T-helper 9 cell (primary cell): ENCODE measurements at regions not wholly inside any gene's neighbourhood (a gene's known extent, or its start where the extent isn't known, plus 50 kb on each side); places are given as distances from the start of the nearest gene placed in this dataset.
"Not testable (repeated sequence)": the region's sequence is repeated elsewhere in the genome, so short reads cannot be mapped to it uniquely, and the experiment has no call there.

Source experiments
- DNase-seq: peaks from one replicate; pipeline ENCODE4 v3.0.0-alpha.2; 2020

- no peak for DNase-seq
These were observed 192.8 kb upstream of the ZNF521 start for GRCh38 chr18:25544546-25545287.

GRCh38 chr18:25538175-25538922 lies 186.4 kb upstream of the ZNF521 start:
- no peak for DNase-seq

GRCh38 chr18:25535495-25535894 lies 183.5 kb upstream of the ZNF521 start:
- DNase-seq = no peak

DNA sequence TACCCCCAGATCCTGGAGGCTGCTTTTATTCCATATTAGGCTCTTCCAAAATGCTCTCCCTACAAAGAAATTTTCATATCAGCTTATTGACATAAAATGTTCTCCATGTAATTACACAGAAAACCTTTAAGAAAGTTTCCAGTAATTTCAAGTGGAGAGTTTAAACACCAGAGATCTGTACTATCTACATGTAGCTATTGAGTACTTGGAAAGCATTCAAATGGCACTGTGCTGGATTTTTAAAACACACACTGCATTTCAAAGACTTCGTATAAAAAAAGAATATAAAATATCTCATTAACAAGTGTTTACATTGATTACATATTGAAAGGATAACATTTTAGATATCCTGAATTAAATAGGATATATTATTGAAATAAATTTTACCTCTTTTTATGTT lies 182.4 kb upstream of the ZNF521 start:
- DNase-seq = no peak

- no peak for DNase-seq
These were observed 181.3 kb upstream of the ZNF521 start for GRCh38 chr18:25533218-25533617.

- no peak for DNase-seq
These were observed 179.2 kb upstream of the ZNF521 start for GRCh38 chr18:25531207-25531606.

GRCh38 chr18:25525789-25526188 lies 173.8 kb upstream of the ZNF521 start:
- DNase-seq = not testable (repeated sequence)

DNA sequence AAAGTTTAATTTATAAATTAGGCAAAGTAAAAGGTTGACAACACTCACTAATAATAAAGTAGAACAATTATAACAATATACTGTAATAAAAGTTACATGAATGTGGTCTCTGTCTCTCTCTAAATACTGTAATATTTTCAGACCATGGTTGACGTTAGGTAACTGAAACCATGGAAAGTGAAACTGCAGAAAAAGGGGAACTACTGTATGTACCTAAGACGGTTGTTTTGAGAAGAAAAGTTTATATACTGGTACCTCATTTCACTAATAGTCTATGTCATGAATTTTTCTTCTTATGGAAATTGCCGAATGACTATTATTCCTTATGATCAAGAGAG lies 166.7 kb upstream of the ZNF521 start:
- no peak for DNase-seq

GRCh38 chr18:25517881-25518715 lies 166.1 kb upstream of the ZNF521 start:
- DNase-seq = no peak

- no peak for DNase-seq
These were observed 165.0 kb upstream of the ZNF521 start for GRCh38 chr18:25516747-25517498.

DNA sequence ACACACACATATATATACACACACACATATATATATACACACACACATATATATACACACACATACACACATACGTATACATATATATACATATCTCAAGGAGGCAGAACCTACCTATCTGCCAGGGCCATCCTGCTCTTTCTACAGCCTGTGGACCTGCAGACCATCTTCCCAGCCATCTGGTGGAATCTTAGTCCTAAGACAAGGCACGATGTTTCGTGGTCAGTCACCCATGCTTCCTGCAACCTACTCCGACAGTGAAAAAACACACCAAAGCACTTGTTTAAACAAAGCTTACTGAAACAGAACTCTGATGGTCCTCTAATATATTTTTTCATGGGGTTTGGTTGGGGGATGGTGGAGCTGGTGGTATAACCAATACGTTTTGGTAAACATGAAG lies 164.2 kb upstream of the ZNF521 start:
- DNase-seq = no peak

DNA sequence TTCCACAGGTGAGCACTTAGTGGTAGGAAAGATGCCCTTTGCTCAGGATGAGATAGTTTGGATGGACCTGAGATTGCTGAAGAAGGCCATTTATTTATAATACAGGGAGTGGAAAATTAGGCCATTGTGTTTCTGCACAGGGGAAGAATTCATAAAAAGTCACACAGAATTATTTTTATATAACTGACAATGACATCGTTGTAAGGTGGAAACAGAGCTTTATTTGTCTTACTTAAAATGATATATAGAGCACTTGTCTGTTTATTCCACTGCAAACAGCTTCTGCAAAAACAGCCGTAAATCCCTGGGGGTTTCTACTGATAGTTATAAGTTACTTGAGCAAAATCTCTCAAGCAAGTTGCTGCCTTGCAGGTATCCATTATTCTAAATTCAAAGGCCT lies 158.1 kb upstream of the ZNF521 start:
- DNase-seq = no peak

- no peak for DNase-seq
These were observed 151.7 kb upstream of the ZNF521 start for GRCh38 chr18:25503567-25504081.

GRCh38 chr18:25497151-25497794 lies 145.3 kb upstream of the ZNF521 start:
- DNase-seq = no peak

- DNase-seq = no peak
These were observed 144.6 kb upstream of the ZNF521 start for GRCh38 chr18:25496544-25496943.

GRCh38 chr18:25495606-25496005 lies 143.6 kb upstream of the ZNF521 start:
- no peak for DNase-seq

- no peak for DNase-seq
These were observed 142.9 kb upstream of the ZNF521 start for GRCh38 chr18:25494888-25495287.

DNA sequence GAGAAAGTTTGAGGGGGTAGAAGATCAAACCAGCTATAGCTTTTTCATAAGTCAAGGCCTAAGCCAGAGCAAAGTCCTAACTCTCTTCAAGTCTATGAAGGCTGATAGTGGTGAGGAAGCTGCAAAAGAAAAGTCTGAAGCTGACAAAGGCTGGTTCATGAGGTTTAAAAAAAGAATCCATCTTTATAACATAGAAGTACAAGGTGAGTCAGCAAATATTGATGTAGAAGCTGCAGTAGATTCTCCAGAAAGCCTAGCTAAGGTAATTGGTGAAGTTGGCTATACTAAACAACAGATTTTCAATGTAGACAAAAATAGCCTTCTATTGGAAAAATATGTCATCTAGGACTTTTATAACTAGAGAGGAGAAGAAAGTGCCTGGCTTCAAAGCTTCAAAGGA lies 141.4 kb upstream of the ZNF521 start:
- DNase-seq = no peak

- no peak for DNase-seq
These were observed 138.3 kb upstream of the ZNF521 start for GRCh38 chr18:25490316-25490715.

DNA sequence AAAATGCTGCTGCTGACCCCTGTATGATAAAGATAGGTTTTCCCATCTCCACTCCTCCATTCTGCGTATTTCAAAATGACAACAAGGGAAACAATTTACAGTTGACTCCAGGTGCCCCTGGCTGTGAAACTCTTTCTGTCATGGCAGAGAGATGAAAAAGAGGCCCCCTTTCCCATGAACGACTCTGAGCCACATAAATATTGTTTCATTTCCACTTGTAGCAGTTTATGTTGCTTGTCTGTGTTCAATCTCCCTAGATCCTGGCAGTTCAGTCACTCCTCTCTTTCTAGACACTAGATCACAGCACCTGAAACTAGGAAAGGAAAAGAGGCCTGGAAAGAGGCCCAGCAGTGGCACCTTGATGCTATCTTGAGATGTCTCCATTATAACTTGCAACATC lies 121.0 kb upstream of the ZNF521 start:
- DNase-seq = no peak

DNA sequence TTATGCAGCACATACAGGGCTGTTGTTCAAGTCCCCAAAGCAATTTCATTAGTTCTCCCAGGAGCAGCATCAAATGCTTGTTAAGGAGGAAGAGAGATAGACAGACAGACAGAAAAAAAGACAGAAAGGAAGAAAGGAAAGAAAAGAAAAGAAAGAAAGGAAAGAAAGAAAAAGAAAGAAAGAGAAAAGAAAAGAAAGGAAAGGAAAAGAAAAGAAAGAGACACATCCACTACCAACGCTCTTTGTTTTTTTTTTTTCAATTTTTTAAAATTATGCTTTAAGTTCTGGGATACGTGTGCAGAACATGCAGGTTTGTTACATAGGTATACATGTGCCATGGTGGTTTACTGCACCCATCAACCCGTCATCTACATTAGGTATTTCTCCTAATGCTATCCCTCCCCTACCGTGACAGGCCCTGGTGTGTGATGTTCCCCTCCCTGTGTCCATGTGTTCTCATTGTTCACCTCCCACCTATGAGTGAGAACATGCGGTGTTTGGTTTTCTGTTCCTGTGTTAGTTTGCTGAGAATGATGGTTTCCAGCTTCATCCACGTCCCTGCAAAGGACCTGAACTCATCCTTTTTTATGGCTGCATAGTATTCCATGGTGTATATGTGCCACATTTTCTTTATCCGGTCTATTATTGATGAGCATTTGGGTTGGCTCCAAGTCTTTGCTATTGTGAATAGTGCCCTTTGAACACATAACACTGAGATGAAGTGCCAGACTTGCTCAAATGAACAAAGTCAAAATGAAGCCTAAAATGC lies 119.0 kb upstream of the ZNF521 start:
- not testable (repeated sequence) for DNase-seq
